CD4-positive, alpha-beta T cell (primary cell): ENCODE measurements at regions not wholly inside any gene's neighbourhood (a gene's known extent, or its start where the extent isn't known, plus 50 kb on each side); places are given as distances from the start of the nearest gene placed in this dataset.

Experiments used
- ATAC-seq: fragments of 200-7000 bp; cut with Tn5 transposase; one replicate; pipeline ENCODE4 v1.10.0; 2022; ENCODE audit warnings: mild to moderate bottlenecking; ENCODE audit not compliant: poor library complexity
- CTCF ChIA-PET: fragments of 350-600 bp; sonication (Branson Sonifier 250); formaldehyde crosslinking; loops from one replicate; lab custom pipeline; 2021; ENCODE audit warnings: antibody characterized with exemption, inconsistent platforms; lab: Charles Lee
- POLR2A ChIA-PET: fragments of 350-600 bp; sonication (Branson Sonifier 250); formaldehyde crosslinking; loops from one replicate; lab custom pipeline; 2021; ENCODE audit warnings: antibody characterized with exemption, inconsistent platforms; lab: Charles Lee
- DNase-seq, 14 experiments: peaks; one replicate each; pipeline ENCODE4 v3.0.0-alpha.2; 2013 to 2020; ENCODE audit warnings: mixed read lengths in 2 of 14
- H3K27ac ChIP-seq, 2 donors: one replicate each; pipeline versions ENCODE4 v1.5.1 to v1.7.0; 2013; ENCODE audit warnings: low read length in 2 of 2, low read depth in 1 of 2, mild to moderate bottlenecking in 1 of 2
- H3K27me3 ChIP-seq, 2 experiments: 1 replicate in 1 of 2; 2 replicates in 1 of 2; pipeline versions ENCODE4 v1.6.1 to v1.7.0; 2013; ENCODE audit warnings: low read length in 2 of 2, control low read depth in 1 of 2, mild to moderate bottlenecking in 1 of 2, moderate library complexity in 1 of 2; ENCODE audit not compliant: insufficient read depth in 2 of 2, control insufficient read depth in 1 of 2
- H3K36me3 ChIP-seq: one replicate; pipeline ENCODE4 v1.6.1; 2013; ENCODE audit warnings: low read length, control low read depth; ENCODE audit not compliant: insufficient read depth
- H3K4me1 ChIP-seq: one replicate; pipeline ENCODE4 v1.6.1; 2013; ENCODE audit warnings: low read length, control low read depth; ENCODE audit not compliant: insufficient read depth
- H3K4me3 ChIP-seq: one replicate; pipeline ENCODE4 v1.5.1; 2013; ENCODE audit warnings: mild to moderate bottlenecking, low read length, moderate library complexity
- H3K9me3 ChIP-seq, 2 experiments: 1 replicate in 1 of 2; 2 replicates in 1 of 2; pipeline versions ENCODE4 v1.6.1 to v1.7.0; 2013; ENCODE audit warnings: low read length in 2 of 2, mild to moderate bottlenecking in 2 of 2, control low read depth in 1 of 2, moderate library complexity in 1 of 2; ENCODE audit not compliant: control insufficient read depth in 1 of 2, insufficient read depth in 1 of 2
- H3K27ac Mint-ChIP-seq: one replicate; pipeline ENCODE4 v1.8.0; 2020; ENCODE audit warnings: mixed read lengths
- H3K27me3 Mint-ChIP-seq: one replicate; pipeline ENCODE4 v1.8.0; 2021; ENCODE audit warnings: mixed read lengths
- H3K36me3 Mint-ChIP-seq: one replicate; pipeline ENCODE4 v1.8.0; 2021; ENCODE audit warnings: low read depth, mixed read lengths
- H3K4me1 Mint-ChIP-seq: one replicate; pipeline ENCODE4 v1.8.0; 2021; ENCODE audit warnings: low read depth, mixed read lengths
- H3K4me3 Mint-ChIP-seq: one replicate; pipeline ENCODE4 v1.8.0; 2020; ENCODE audit warnings: mild to moderate bottlenecking, mixed read lengths
- H3K9me3 Mint-ChIP-seq: one replicate; pipeline ENCODE4 v1.8.0; 2020; ENCODE audit warnings: mixed read lengths
- CTCF ChIP-seq: fragments of 200-600 bp; IDR thresholded peaks from one replicate; pipeline ENCODE4 v1.8.0; 2022; ENCODE audit warnings: antibody characterized with exemption, mild to moderate bottlenecking
- intact Hi-C, 2 experiments: fragments of 100-400 bp; cut with DNase I in 1 of 2; cut with micrococcal nuclease in 1 of 2; formaldehyde crosslinking; loops; one replicate each; pipeline versions ENCODE4 v1.15.1 to v1.9.0; 2023 to 2025; cut with DNase I, micrococcal nuclease

- CTCF ChIA-PET, result no interaction called here
- H3K27me3 ChIP-seq, result no peaks in the 10 kb centered on the region
- Mint-ChIP-seq H3K9me3 (peaks cover 9% of the 10 kb centered on the region), H3K4me1 (no peaks in the 10 kb centered on the region), H3K27ac (no peak overlapping the region), H3K36me3 (no peaks in the 10 kb centered on the region), H3K27me3 (no peaks in the 10 kb centered on the region), H3K4me3 (no peak overlapping the region)
- H3K4me3 ChIP-seq, result no peak overlapping the region
- TF ChIP-seq CTCF, result no peak
- DNase-seq (no peak), ATAC-seq (no peak)
- intact Hi-C loops, result no loop called here
- no peaks in the 10 kb centered on the region for H3K36me3 ChIP-seq
- peaks cover 0 to 4% of the 10 kb centered on the region in 2 experiments for H3K9me3 ChIP-seq
- H3K4me1 ChIP-seq, result no peaks in the 10 kb centered on the region
- H3K27ac ChIP-seq, result no peak overlapping the region
- POLR2A ChIA-PET, result no interaction called here
Measured at GRCh38 chr16:47991491-47991890, 164.3 kb downstream of the ABCC12 start.

- ATAC-seq, result no peak
- H3K27me3 Mint-ChIP-seq, result no peaks in the 10 kb centered on the region
- POLR2A ChIA-PET, result no interaction called here
- H3K27ac Mint-ChIP-seq, result no peak overlapping the region
- no peak for DNase-seq
- Histone ChIP-seq H3K9me3 (peaks cover 0 to 4% of the 10 kb centered on the region in 2 experiments), H3K27me3 (no peaks in the 10 kb centered on the region), H3K36me3 (no peaks in the 10 kb centered on the region), H3K4me3 (no peak overlapping the region), H3K27ac (no peak overlapping the region), H3K4me1 (no peaks in the 10 kb centered on the region)
- TF ChIP-seq CTCF, result no peak
- H3K4me3 Mint-ChIP-seq, result no peak overlapping the region
- H3K36me3 Mint-ChIP-seq, result no peaks in the 10 kb centered on the region
- intact Hi-C loops, result no loop called here
- CTCF ChIA-PET, result no interaction called here
- H3K9me3 Mint-ChIP-seq, result peaks cover 9% of the 10 kb centered on the region
- H3K4me1 Mint-ChIP-seq, result no peaks in the 10 kb centered on the region
Measured at GRCh38 chr16:47990676-47991075, 165.1 kb downstream of the ABCC12 start.

- H3K4me1 Mint-ChIP-seq, result no peaks in the 10 kb centered on the region
- H3K27ac Mint-ChIP-seq, result no peak overlapping the region
- ChIA-PET CTCF (no interaction called here), POLR2A (no interaction called here)
- intact Hi-C loops, result no loop called here
- H3K27me3 ChIP-seq, result no peaks in the 10 kb centered on the region
- peaks cover 5% of the 10 kb centered on the region for H3K9me3 Mint-ChIP-seq
- no peaks in the 10 kb centered on the region for H3K36me3 ChIP-seq
- TF ChIP-seq CTCF, result no peak
- no peak overlapping the region for H3K4me3 ChIP-seq
- no peak for DNase-seq
- no peak overlapping the region for H3K27ac ChIP-seq
- H3K4me3 Mint-ChIP-seq, result no peak overlapping the region
- no peak for ATAC-seq
- H3K36me3 Mint-ChIP-seq, result no peaks in the 10 kb centered on the region
- H3K4me1 ChIP-seq, result no peaks in the 10 kb centered on the region
- peaks cover 11% of the 10 kb centered on the region for H3K27me3 Mint-ChIP-seq
- no peaks in the 10 kb centered on the region for H3K9me3 ChIP-seq
Measured at GRCh38 chr16:47987136-47987535, 168.7 kb downstream of the ABCC12 start.
